HG03025 (cell line): ENCODE measurements at regions not wholly inside any gene's neighbourhood (a gene's known extent, or its start where the extent isn't known, plus 50 kb on each side); places are given as distances from the start of the nearest gene placed in this dataset.
"Not testable (repeated sequence)": the region's sequence is repeated elsewhere in the genome, so short reads cannot be mapped to it uniquely, and the experiment has no call there.

Experiments used
- ATAC-seq: cut with Tn5 transposase; IDR thresholded peaks from one replicate; pipeline ENCODE4 v1.9.1; 2021; ENCODE audit warnings: mild to moderate bottlenecking, moderate library complexity; ENCODE audit not compliant: unreplicated experiment, low FRiP score

DNA sequence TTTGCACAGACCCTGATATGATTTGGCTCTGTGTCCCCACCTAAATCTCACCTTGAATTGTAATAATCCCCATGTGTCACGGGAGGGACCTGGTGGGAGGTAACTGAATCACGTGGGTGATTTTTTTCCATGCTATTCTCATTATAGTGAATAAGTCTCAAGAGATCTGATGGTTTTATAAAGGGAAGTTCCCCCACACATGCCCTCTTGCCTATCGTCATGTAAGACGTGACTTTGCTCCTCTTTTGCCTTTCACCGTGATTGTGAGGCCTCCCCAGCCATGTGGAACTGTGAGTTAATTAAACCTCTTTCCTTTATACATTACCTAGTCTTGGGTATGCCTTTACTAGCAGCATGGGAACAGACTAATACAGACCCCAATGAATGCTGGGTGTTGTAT lies 347.4 kb downstream of the TUSC7 start:
- ATAC-seq, result not testable (repeated sequence)

DNA sequence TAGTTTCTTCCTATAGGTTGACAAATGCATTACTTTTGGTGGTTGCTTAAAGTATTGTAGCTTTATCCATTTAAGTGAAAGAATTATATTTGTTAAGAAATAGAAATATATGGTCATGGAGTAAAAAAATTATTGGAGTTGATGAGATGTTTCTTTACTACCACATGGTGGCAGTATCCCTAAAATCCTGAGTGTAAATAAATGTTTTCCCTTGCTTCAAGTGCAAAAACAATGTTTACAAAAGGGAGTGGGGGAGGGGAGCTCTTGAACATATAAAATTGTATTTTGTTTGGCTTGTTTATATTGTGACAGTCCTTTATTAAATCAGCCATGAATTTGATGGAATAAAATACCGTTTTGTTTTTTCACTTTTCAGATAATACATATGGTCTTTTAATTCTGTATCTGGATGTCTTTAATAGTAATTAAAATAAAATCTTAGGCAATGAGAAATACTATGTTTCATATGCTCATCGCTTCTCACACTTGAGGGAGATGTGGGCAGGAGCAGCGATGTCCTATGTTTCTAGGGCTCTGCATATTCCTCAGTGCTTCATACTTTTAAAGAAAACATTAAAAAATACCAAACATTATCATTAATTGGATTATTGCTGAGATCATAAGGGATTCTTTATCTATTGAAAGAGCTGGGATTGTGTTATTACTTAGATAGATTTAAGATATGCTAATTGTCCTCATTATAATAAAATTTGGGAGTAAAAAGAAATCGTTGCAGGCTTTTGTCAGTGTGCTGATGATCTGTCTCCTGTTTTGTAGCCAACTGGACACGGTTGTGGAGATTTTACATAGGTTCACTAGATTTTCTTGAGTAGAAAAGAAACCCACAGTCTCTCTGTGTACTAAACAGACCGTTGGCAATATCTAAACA lies 349.7 kb downstream of the TUSC7 start:
- no peak for ATAC-seq

DNA sequence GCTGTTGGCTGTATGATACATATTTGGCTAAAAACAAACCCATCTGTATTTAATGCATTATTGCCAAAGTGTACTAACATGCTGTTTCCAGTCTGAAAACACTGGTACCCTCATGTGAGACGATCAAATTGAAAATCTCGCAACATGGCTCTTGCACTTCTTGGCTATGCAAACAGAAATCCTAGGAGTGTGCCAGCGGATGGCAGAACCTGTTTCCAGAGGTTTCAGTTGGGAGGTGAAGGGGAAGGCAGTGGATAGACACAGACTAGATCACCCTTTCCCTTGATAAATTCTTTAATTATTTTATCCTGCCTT lies 350.3 kb downstream of the TUSC7 start:
- ATAC-seq, result no peak

DNA sequence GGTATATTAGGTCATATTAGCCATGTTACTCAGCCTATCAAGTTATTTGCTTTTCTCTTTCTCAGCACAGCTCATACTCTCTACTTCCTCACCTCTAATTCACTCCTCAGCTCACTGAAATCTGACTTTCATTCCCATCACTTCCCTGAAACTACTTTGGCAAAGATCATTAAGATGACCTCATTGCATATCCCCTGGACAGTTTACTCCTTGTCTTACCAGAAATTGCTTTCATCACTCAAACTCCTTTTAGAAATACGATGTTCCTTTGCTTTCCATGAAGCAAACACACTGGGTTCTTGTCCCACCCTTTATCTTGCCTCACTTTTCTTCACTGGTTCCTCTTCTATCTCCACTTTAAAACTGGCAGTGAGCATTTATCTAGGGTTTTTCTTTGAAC lies 354.4 kb downstream of the TUSC7 start:
- no peak for ATAC-seq

DNA sequence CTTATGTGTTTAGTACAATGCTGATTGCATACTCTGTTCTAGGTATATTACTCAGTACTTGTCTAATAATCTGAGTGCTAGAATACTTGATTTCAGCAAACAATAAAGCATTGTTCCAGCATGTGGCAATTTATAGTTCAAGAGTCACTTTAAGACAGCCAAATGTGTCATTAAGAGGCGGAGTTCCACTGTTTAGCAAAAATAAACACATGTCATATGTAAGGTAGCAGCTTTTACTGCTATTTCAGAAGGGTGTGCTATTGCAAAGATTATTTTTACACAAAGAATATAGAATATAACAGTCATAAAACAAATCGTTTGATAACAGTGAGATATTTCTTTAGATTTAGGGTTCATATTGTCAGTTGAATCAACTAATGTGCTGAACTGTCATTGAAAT lies 358.7 kb downstream of the TUSC7 start:
- no peak for ATAC-seq

DNA sequence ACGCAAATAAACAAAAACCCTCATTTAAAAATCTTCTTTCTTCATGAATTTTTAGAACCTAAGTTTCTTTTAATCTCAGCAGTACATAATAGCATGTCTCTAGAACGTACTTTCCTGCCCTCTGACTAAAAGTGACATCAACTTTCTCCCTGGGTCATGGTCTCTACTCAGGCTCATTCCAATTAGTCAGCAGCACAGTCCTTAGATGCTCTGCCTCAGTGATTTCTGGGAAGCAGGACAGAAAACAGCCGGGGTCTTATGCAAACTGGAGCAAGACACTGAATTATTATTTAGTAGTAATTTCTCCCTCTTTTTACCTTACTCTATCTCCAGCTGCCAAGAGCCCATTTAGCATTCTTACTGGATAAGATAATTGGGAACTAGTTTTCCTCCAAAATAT lies 365.2 kb downstream of the TUSC7 start:
- ATAC-seq, result no peak

DNA sequence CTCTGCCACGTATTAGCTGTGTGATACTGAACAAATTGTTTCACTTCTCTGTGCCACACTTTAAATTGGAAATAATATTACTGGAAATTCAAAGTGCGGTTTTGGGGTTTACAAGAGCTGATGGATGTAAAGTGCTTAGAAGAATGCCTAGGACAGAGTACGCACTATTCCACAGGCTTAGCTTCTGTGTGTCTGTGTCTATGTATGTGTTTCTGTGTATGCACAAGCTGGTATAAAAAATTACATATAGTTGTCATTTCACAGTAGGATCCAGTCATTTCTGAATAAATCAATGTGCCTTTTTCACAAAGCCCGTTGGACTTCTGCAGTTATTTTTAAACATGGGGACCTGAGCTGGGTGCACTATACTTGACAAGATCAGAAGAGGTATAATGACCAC lies 370.4 kb downstream of the TUSC7 start:
- ATAC-seq, result no peak

DNA sequence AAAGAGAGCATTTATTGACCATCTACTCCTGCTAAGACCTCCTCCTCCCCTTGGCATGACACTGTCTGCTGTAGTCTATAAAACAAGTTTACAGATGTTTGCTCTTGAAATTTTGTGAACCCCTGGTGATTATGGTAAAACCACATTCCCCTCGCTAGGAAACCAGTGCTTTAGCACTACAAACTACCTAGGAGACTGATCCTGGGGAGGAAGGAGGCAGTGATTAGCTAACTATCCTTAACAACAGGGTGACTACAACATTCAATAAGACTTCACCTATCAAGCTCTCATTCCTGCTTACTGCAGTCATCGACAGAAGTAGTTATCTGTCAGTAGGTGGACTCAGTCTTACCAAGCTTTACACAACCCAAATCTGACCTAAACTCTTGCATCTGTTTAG lies 371.3 kb downstream of the TUSC7 start:
- ATAC-seq, result no peak

DNA sequence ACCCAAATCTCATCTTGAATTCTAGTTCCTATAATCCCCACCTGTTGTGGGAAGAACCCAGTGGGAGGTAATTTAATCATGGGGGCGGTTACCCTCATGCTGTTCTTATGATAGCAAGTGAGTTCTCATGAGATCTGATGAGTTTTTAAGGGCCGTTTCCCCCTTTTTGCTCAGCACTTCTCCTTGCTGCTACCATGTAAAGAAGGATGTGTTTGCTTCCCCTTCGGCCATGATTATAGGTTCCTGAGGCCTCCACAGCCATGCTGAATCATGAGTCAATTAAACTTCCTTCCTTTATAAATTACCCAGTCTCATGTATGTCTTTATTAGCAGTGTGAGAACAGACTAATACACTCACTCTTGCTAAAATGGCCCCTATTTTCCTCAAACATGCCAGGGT lies 374.7 kb downstream of the TUSC7 start:
- ATAC-seq, result no peak

DNA sequence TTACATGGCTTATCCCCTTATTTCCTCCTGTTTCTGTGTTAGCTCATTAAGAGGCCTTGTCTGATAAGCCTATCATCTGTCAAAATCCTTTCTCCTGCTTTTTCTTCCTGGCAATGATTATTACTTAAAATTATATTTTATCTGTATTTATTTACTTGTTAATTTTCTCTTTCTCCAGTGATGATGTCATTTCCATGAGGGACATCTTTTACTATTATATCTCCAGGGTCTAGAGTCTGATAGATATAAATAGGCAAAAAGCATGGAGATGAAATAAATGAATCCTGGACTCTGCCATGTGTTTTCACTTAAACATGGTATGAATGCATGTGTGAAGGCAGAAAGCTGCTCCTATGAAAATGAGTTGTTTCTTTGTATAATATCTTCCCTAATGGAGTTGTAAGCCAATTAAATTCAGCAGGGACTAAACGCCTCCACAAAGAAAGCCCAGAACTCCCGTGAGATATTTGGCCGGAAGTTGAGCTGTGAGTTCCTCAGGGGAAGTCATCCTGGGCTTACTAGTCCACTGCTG lies 375.2 kb downstream of the TUSC7 start:
- no peak for ATAC-seq

DNA sequence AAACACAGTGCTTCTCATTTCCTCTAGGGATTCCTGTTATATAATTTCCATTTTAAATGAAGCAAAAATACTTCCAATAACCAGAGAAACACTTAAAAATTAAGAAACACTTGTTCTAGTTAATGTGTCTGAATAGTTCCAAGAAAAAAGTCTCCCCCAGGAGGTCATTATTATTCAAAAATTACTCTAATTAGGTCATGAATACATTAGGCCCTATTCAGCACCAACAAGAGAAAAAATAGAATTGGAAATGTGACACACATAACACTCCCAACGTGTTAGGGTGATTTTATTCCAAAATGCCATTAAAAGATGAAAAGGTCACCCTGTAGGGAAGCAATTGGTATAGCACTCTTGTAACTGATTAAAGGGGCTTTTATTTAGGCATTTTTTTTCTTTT lies 382.1 kb downstream of the TUSC7 start:
- no peak for ATAC-seq

DNA sequence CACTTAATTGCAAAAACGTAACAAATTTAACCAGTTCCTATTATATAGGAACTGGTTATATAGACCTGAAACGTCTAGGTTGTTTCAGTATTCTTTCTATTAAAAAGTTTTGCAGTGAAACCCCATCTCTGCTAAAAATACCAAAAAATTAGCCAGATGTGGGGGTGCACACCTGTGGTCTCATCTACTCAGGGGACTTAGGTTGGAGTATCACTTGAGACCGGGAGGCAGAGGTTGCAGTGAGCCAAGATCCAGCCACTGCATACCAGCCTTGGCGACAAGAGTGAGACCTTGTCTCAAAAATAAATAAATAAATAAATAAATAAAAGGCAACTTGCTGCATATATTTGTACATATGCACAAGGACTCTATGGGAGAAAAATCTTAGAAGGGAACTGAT lies 387.0 kb downstream of the TUSC7 start:
- ATAC-seq, result no peak

DNA sequence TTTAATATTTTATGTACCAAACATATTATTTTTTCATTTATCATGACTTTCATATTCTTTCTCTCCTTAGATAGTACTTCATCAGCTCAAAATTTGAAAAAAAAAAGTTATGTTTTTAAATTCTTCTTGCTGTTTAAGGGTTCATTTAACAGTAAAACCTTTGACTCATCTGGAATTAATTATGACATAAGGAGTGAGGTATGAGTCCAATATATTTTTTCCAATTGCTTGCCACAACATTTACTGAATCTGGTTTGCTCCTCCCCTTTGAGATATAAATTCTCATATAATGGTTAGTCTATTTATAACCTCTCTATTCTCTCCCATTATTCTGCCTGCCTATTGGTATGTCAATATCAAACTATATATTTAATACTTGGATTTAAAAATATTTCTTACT lies 387.8 kb downstream of the TUSC7 start:
- no peak for ATAC-seq

DNA sequence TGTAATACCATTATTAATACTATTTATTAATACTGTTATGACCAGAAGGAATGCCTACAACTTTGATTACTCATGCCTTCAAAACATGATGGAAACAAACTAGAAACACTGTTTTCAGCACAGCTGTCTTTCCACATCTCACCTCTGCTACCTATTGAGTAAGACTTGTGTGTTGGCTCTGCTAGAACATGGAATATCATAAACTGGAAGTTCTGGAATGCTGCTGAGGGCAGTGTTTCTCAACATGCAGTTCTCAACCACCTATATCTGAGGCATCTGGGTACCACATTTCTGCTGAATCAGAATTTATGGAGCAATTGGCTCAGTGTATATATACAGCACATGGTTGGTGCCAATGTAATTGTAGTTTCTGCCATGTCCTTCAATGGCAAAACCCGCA lies 392.1 kb downstream of the TUSC7 start:
- ATAC-seq, result no peak

DNA sequence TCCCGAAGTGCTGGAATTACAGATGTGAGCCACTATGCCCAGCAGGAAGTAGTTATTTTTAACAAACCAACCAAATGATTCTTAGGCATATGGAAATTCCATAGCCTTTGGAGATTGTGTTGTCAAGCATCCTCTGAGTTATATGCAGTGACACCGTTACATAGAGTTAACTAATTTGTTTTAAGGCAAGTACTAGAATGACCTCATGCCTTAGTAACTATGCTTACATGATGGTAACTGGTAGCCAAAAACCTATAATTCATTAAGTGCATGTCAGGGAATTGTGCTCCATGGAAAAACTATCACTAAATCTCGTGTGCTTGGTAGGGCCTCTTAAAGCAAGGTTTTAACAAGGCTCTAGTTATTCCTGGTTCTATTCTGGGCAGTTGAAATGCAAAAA lies 392.8 kb downstream of the TUSC7 start:
- no peak for ATAC-seq

DNA sequence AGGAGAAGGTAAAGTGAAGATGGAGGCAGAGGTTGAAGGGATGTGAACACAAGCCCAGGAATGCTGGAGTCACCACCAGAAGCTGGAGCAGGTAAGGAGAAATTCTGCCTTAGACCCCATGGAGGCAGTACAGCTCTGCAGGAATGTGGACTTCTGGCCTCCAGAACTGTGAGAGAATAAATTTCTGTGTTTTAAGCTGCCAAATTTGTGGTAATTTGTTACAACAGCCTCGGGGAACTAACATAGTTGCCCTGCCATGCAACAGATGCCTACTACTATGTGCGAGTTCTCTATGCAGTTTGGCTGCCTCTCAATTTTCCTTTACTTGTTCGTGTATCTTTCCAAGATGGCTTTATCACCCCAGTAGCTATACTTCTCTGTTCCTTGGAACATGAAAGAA lies 394.1 kb downstream of the TUSC7 start:
- ATAC-seq, result no peak

DNA sequence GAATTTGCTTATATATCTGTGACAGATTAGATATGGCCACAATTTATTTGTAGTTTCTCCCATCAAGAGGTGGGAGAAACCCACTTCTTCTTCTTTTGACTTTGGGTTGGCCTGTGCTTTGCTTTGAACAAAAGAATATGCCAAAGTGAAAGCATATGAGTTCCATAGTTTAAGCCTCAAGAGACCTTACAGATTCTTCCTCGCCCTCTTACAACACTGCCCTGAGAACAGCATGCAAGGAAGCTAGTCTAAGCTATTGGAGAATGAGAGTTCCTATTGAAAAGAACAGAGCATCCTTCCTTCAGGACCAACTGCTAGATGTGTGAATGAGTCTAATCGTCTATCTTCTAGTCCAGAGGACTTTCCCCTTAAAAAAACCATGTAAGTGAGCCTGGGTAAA lies 394.8 kb downstream of the TUSC7 start:
- ATAC-seq, result no peak

DNA sequence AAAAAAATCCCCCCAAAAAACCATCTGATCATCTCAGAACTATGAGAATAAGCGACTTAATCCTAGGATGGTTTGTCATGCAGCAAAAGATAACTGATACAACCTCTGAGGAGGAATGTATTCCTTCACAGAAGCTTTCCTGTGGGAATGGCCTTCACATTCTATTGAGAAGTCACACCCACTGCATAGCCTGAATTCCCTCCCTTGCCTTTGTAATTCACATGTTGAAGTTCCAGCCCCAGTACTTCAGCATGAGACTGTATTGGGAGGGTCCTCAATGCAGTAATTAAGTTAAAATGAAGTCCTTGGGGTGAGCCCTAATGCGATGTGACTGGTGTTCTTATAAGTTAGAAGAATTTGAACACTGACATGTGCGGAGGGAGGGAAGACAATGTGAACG lies 395.2 kb downstream of the TUSC7 start:
- ATAC-seq, result no peak

DNA sequence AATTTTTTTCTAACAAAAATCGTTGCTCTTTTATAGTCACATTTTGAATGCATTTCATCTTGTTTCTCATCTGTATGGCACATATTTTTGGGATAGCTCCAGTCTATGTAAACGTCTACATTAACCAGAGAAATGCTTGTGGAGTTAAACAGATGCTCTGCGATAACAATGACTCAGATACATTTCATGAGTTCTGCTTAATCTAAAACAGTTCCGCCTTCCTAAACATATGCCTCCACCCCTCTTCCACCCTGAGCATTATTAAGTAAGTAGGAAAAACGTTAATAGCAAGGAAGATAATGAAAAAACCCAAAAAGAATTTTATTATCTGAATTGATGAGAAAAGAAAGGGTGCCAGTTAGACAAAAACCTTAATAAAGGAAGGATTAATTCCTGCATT lies 396.1 kb downstream of the TUSC7 start:
- no peak for ATAC-seq

DNA sequence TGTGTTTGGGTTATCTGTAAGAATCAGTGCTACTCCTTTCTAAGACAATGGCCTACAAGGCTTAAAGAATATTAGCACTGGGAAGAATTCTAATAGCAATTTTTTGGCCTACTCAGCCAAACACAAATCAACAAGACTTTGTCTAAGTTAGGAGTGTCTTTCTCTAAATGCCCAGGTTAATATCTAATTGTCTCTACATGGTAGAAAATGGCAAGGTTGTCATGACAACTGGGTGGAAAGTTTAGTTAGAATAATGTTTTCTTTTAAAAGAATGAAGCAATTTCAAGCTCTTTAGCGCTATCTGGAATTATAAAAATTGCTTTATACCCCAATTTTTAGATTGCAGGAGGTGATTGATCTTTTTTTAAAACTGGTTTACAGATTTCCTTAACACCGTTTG lies 396.8 kb downstream of the TUSC7 start:
- no peak for ATAC-seq

DNA sequence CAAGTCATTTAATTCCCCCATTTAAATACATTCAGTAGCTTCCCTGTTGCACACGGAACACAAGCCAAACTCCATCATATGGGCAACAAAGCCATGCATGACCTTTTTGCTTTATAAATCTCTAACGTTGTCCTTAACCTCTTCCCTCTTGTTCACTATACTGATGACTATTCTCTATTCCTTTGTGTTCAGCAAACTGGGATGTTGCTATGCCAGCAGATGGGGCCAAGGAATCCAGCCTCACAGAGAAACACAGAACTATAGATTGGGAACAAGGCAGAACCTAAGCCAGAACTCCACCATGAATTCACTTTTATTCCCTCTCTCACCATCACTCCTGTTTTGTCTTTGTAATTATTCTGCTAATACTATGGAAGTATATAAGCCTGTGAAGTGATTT lies 398.4 kb downstream of the TUSC7 start:
- no peak for ATAC-seq

DNA sequence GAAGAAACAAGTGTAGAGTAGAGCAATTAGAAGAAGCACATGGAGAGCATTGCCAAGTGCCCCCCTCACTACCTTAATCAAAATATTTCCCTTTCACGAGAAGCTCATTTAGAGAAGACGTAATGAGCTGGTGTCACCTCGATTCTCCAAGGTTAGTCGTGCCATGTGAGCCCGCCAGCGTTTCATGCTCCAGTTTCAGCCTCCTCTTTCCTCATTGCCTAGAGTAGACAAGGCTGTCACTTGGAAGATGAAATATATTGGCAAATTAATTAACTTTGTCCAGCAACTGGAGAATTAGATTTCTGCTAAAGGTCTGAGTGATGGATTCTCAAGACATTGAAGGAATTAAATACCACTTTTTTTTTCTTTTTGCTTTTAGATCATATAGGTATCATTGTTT lies 399.6 kb downstream of the TUSC7 start:
- ATAC-seq, result no peak
